Loucy (cell line): ENCODE measurements at regions not wholly inside any gene's neighbourhood (a gene's known extent, or its start where the extent isn't known, plus 50 kb on each side); places are given as distances from the start of the nearest gene placed in this dataset.
"Not testable (repeated sequence)": the region's sequence is repeated elsewhere in the genome, so short reads cannot be mapped to it uniquely, and the experiment has no call there.

Source experiments
- H2AFZ ChIP-seq: fragments of 200-600 bp; sonication (generic); 2 replicates; pipeline ENCODE4 v1.6.0; 2016; ENCODE audit warnings: antibody characterized with exemption, mild to moderate bottlenecking, low read length, moderate library complexity
- H3F3A ChIP-seq: fragments of 200-600 bp; 2 replicates; pipeline ENCODE4 v1.6.0; 2016; ENCODE audit warnings: antibody characterized with exemption, low read depth, mild to moderate bottlenecking
- H3K27me3 ChIP-seq: fragments of 200-600 bp; sonication (generic); 2 replicates; pipeline ENCODE4 v1.6.1; 2014; ENCODE audit warnings: low read length, mild to moderate bottlenecking; ENCODE audit not compliant: insufficient read depth, poor library complexity, severe bottlenecking
- H3K36me3 ChIP-seq: fragments of 200-600 bp; sonication (generic); 2 replicates; pipeline ENCODE4 v1.6.1; 2016; ENCODE audit warnings: low read length; ENCODE audit not compliant: insufficient read depth
- H3K4me1 ChIP-seq: fragments of 200-600 bp; sonication (generic); 2 replicates; pipeline ENCODE4 v1.5.1; 2014; ENCODE audit warnings: low read length, mild to moderate bottlenecking; ENCODE audit not compliant: insufficient read depth, poor library complexity, severe bottlenecking
- H3K4me2 ChIP-seq: fragments of 200-600 bp; sonication (generic); 2 replicates; pipeline ENCODE4 v1.6.0; 2014; ENCODE audit warnings: antibody characterized with exemption, low read length, low read depth, mild to moderate bottlenecking; ENCODE audit not compliant: poor library complexity, severe bottlenecking
- H3K4me3 ChIP-seq: fragments of 200-600 bp; sonication (generic); 2 replicates; pipeline ENCODE4 v1.5.1; 2014; ENCODE audit warnings: low read length, mild to moderate bottlenecking, mixed read lengths; ENCODE audit not compliant: poor library complexity, severe bottlenecking
- H3K79me2 ChIP-seq: fragments of 200-600 bp; sonication (generic); 2 replicates; pipeline ENCODE4 v1.6.1; 2014; ENCODE audit warnings: low read length; ENCODE audit not compliant: insufficient read depth
- H3K9ac ChIP-seq: fragments of 200-600 bp; sonication (generic); 2 replicates; pipeline ENCODE4 v1.6.0; 2014; ENCODE audit warnings: mild to moderate bottlenecking, low read depth, low read length, moderate library complexity; ENCODE audit not compliant: poor library complexity, severe bottlenecking
- H3K9me2 ChIP-seq: fragments of 200-600 bp; sonication (generic); replicated peaks from 2 replicates; pipeline ENCODE4 v1.6.1; 2016; ENCODE audit warnings: low read depth, low read length, mixed read lengths
- H3K9me3 ChIP-seq: fragments of 200-600 bp; sonication (generic); 2 replicates; pipeline ENCODE4 v1.6.1; 2014; ENCODE audit warnings: mild to moderate bottlenecking, antibody characterized with exemption, low read length, low read depth; ENCODE audit not compliant: insufficient read depth
- H4K20me1 ChIP-seq: fragments of 200-600 bp; sonication (generic); 2 replicates; pipeline ENCODE4 v1.6.0; 2014; ENCODE audit warnings: antibody characterized with exemption, low read length, mild to moderate bottlenecking; ENCODE audit not compliant: insufficient read depth, poor library complexity, severe bottlenecking
- CTCF ChIP-seq: fragments of 200-600 bp; sonication (generic); conservative IDR thresholded peaks from 2 replicates; pipeline ENCODE4 v1.5.1; 2014; ENCODE audit warnings: mild to moderate bottlenecking, antibody characterized with exemption, low read length
- EZH2phosphoT487 ChIP-seq: fragments of 200-600 bp; IDR thresholded peaks from 2 replicates; pipeline ENCODE4 v1.6.1; 2018; ENCODE audit warnings: antibody characterized with exemption, mild to moderate bottlenecking, moderate library complexity, borderline replicate concordance

DNA sequence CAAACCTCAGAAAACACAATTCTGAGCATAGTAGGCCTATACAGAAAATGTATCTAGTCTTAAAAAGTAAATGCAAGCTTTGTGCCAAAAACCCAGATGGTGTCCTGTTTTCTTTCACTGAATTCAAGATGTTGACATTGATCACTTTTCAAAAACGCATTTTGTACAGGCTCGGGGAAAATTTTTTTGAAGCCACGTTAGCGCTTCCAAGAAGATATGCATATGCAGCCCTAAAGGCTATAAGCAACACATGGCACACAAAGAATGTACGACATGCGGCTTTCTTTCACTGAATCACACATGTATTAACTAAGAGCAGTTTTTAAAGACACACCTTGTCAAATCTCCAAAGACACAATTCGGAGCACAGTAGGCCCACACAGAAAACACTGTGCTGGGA lies 115.4 kb downstream of the MRPL57 start:
- Histone ChIP-seq H3F3A (no peaks in the 10 kb centered on the region), H3K4me1 (no peaks in the 10 kb centered on the region), H3K4me2 (no peak overlapping the region), H3K27me3 (no peaks in the 10 kb centered on the region), H3K4me3 (no peak overlapping the region), H3K9ac (no peak overlapping the region), H3K9me2 (no peaks in the 10 kb centered on the region), H3K9me3 (no peaks in the 10 kb centered on the region), H4K20me1 (no peaks in the 10 kb centered on the region), H2AFZ (no peak overlapping the region), H3K36me3 (no peaks in the 10 kb centered on the region), H3K79me2 (no peaks in the 10 kb centered on the region)
- TF ChIP-seq EZH2phosphoT487: no peak
- no peak for TF ChIP-seq CTCF

DNA sequence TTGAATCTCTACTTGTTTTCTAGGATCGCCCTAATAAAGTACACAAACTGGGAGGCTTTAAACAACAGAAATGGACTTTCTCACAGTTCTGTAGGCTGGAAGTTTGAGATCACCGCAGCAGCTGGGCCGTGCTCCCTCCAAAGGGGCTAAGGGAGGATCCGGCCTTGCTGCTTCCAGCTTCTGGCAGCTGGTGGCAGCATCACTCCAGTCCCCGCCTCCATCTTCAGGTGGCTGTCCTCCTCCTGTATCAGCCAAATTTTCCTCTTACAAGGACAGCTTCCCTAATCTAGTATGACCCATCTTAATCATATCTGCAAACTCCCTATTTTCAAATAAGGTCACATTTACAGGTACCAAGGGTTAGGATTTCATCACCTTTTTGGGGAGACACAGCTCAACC lies 120.5 kb downstream of the MRPL57 start:
- TF ChIP-seq CTCF: peak; percentile 71
- not testable (repeated sequence) for H4K20me1 ChIP-seq, H3K9me2 ChIP-seq, H3K79me2 ChIP-seq, H3K36me3 ChIP-seq, H3F3A ChIP-seq, H3K9me3 ChIP-seq, H3K27me3 ChIP-seq
- Histone ChIP-seq H2AFZ (peak overlapping the region; percentile 93), H3K4me2 (peak overlapping the region; percentile 78), H3K4me1 (peaks cover 16% of the 10 kb centered on the region), H3K4me3 (peak overlapping the region; percentile 85), H3K9ac (peak overlapping the region; percentile 53)

DNA sequence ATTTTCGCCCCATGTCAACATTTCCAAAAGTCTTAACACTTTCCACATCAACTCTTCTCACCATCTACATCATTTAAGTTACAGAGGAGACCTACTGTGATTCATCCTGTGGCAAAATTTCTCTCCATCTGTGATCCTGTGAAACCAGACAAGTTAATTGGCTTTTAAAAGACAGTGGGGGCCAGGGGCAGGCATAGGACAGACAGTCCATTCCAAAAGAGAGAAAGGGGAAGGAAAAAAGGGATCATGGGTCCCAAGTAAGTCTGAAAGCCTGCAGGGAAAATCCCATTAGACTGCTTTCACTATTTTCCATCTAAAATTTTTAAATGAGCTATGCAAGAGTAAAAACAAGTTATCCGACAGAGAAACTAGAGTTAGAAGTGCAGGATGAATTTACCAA lies 121.0 kb downstream of the MRPL57 start:
- H3K79me2 ChIP-seq: 0 out of 2 replicates have a peak, but pooled peaks cover 5% of the 10 kb centered on the region
- H3K4me1 ChIP-seq: peaks cover 16% of the 10 kb centered on the region
- no peaks in the 10 kb centered on the region for H3K27me3 ChIP-seq
- peak overlapping the region; percentile 93 for H2AFZ ChIP-seq
- no peaks in the 10 kb centered on the region for H3K9me2 ChIP-seq
- H3K36me3 ChIP-seq: no peaks in the 10 kb centered on the region
- H3K9ac ChIP-seq: peak overlapping the region; percentile 53
- no peaks in the 10 kb centered on the region for H3K9me3 ChIP-seq
- no peaks in the 10 kb centered on the region for H3F3A ChIP-seq
- H4K20me1 ChIP-seq: no peaks in the 10 kb centered on the region
- peak overlapping the region; percentile 78 for H3K4me2 ChIP-seq
- TF ChIP-seq CTCF (no peak), EZH2phosphoT487 (no peak)
- H3K4me3 ChIP-seq: peak overlapping the region; percentile 85
